GM12878 (cell line): ENCODE measurements at regions not wholly inside any gene's neighbourhood (a gene's known extent, or its start where the extent isn't known, plus 50 kb on each side); places are given as distances from the start of the nearest gene placed in this dataset.

ENCODE experiments used
- BHLHE40 ChIP-seq, 2 experiments: fragments of 450-650 bp in 1 of 2; IDR thresholded peaks; 2 replicates each; pipeline ENCODE4 v1.6.1; 2011 to 2017; ENCODE audit warnings: low read depth in 2 of 2, borderline replicate concordance in 1 of 2, improper control_type of control experiment in 1 of 2, low read length in 1 of 2, mild to moderate bottlenecking in 1 of 2
- BRCA1 ChIP-seq: IDR thresholded peaks from 2 replicates; pipeline ENCODE4 v1.6.1; 2011; ENCODE audit warnings: low read depth, low read length, improper control_type of control experiment
- CBFB ChIP-seq: IDR thresholded peaks from 2 replicates; pipeline ENCODE4 v1.6.1; 2016; ENCODE audit warnings: antibody characterized with exemption, low read depth
- CREB1 ChIP-seq: IDR thresholded peaks from 2 replicates; pipeline ENCODE4 v1.6.1; 2012; ENCODE audit warnings: low read depth, mild to moderate bottlenecking, inconsistent platforms
- CTCF ChIP-seq, 3 experiments: IDR thresholded peaks in 2 of 3; conservative IDR thresholded peaks in 1 of 3; 2 replicates each; pipeline ENCODE4 v1.5.1; 2011; ENCODE audit warnings: low read depth in 3 of 3, low read length in 3 of 3, mild to moderate bottlenecking in 3 of 3, control low read depth in 2 of 3, moderate library complexity in 2 of 3, inconsistent platforms in 1 of 3, mixed read lengths in 1 of 3; ENCODE audit not compliant: control insufficient read depth in 2 of 3, insufficient read depth in 1 of 3; ENCODE audit errors: extremely low read depth in 1 of 3
- E4F1 ChIP-seq: fragments of 450-650 bp; IDR thresholded peaks from 2 replicates; pipeline ENCODE4 v1.6.1; 2018; ENCODE audit warnings: borderline replicate concordance, mild to moderate bottlenecking; ENCODE audit not compliant: partially characterized antibody
- EED ChIP-seq: sonication (generic); IDR thresholded peaks from 2 replicates; pipeline ENCODE4 v1.6.1; 2016; ENCODE audit warnings: antibody characterized with exemption, low read depth
- IKZF2 ChIP-seq, 2 experiments: fragments of 450-650 bp; IDR thresholded peaks; 2 replicates each; pipeline ENCODE4 v1.6.1; 2017; ENCODE audit warnings: mild to moderate bottlenecking in 2 of 2, moderate library complexity in 2 of 2
- IRF5 ChIP-seq: fragments of 450-650 bp; IDR thresholded peaks from 2 replicates; pipeline ENCODE4 v1.6.1; 2017; ENCODE audit warnings: borderline replicate concordance
- NFXL1 ChIP-seq: fragments of 450-650 bp; IDR thresholded peaks from 2 replicates; pipeline ENCODE4 v1.6.1; 2017; ENCODE audit warnings: antibody characterized with exemption, mild to moderate bottlenecking, borderline replicate concordance
- NKRF ChIP-seq: fragments of 450-650 bp; conservative IDR thresholded peaks from 2 replicates; pipeline ENCODE4 v1.6.1; 2017; ENCODE audit warnings: mild to moderate bottlenecking, moderate library complexity
- NR2C1 ChIP-seq: fragments of 450-650 bp; IDR thresholded peaks from 2 replicates; pipeline ENCODE4 v1.6.1; 2017; ENCODE audit warnings: antibody characterized with exemption, mild to moderate bottlenecking, moderate library complexity
- PKNOX1 ChIP-seq: fragments of 450-650 bp; IDR thresholded peaks from 2 replicates; pipeline ENCODE4 v1.6.1; 2016; ENCODE audit warnings: mild to moderate bottlenecking
- RCOR1 ChIP-seq: conservative IDR thresholded peaks from 2 replicates; pipeline ENCODE4 v1.6.1; 2012; ENCODE audit warnings: low read depth, low read length, improper control_type of control experiment
- ZBTB40 ChIP-seq: fragments of 450-650 bp; IDR thresholded peaks from 2 replicates; pipeline ENCODE4 v1.6.1; 2016; ENCODE audit warnings: mild to moderate bottlenecking, moderate library complexity, borderline replicate concordance
- ZNF217 ChIP-seq: fragments of 450-650 bp; IDR thresholded peaks from 2 replicates; pipeline ENCODE4 v1.6.1; 2017; ENCODE audit warnings: antibody characterized with exemption, mild to moderate bottlenecking

- TF ChIP-seq ZNF217 (no peak), CBFB (0 out of 2 replicates have a peak, but pooled peaks have one; percentile 16), IRF5 (no peak), NR2C1 (no peak), ZBTB40 (no peak), CTCF (IDR thresholded peaks at IDR 0.05 in 2 of 3, conservative IDR thresholded peaks at IDR 0.05 in 1 of 3; ENCODE audit: control insufficient read depth in 2 of 3, extremely low read depth in 1 of 3, insufficient read depth in 1 of 3, low read depth in 3 of 3, low read length in 3 of 3) (0 out of 6 replicates have a peak, but pooled peaks of 1 of the 3 experiments have one; percentile 4), EED (peak; percentile 62), E4F1 (no peak), RCOR1 (no peak), CREB1 (no peak), BRCA1 (no peak), IKZF2 (IDR thresholded peaks at IDR 0.05) (peak; percentile 77 to 78), NFXL1 (peak; percentile 22; the same call in 1 of the 2 replicates), PKNOX1 (no peak), NKRF (no peak), BHLHE40 (IDR thresholded peaks at IDR 0.05; ENCODE audit: borderline replicate concordance in 1 of 2, low read depth in 2 of 2, low read length in 1 of 2) (no peak)
Measured at GRCh38 chr20:53828682-53829254, 235.1 kb upstream of the ZNF217 start (continued).
